Uterus (tissue), 3 donors: ENCODE measurements at regions not wholly inside any gene's neighbourhood (a gene's known extent, or its start where the extent isn't known, plus 50 kb on each side); places are given as distances from the start of the nearest gene placed in this dataset.

Experiments used
- DNase-seq, 2 donors: peaks; one replicate each; pipeline ENCODE4 v3.0.0-alpha.2; 2019 to 2020
- H3K27ac ChIP-seq, 2 donors: fragments of 200-600 bp; sonication (generic); 1 replicate in 1 of 2; 2 replicates in 1 of 2; pipeline ENCODE4 v1.5.1; 2016 to 2018
- H3K27me3 ChIP-seq, 2 donors: fragments of 200-600 bp; sonication (generic); one replicate each; pipeline ENCODE4 v1.5.1; 2018 to 2019; ENCODE audit warnings: control low read depth in 1 of 2
- H3K36me3 ChIP-seq, 2 donors: fragments of 200-600 bp; sonication (generic); one replicate each; pipeline ENCODE4 v1.5.1; 2019; ENCODE audit warnings: control low read depth in 1 of 2
- H3K4me1 ChIP-seq, 2 donors: fragments of 200-600 bp; sonication (generic); one replicate each; pipeline ENCODE4 v1.5.1; 2018 to 2019; ENCODE audit warnings: control low read depth in 1 of 2
- H3K4me3 ChIP-seq, 2 donors: fragments of 200-600 bp; sonication (generic); 1 replicate in 1 of 2; 2 replicates in 1 of 2; pipeline ENCODE4 v1.5.1; 2018 to 2019; ENCODE audit warnings: mild to moderate bottlenecking in 1 of 2
- H3K9me3 ChIP-seq, 2 donors: fragments of 200-600 bp; sonication (generic); one replicate each; pipeline ENCODE4 v1.5.1; 2019; ENCODE audit warnings: control low read depth in 1 of 2
- POLR2A ChIP-seq, 2 donors: fragments of 450-650 bp; IDR thresholded peaks; one replicate each; pipeline ENCODE4 v1.6.1; 2016; ENCODE audit warnings: antibody characterized with exemption in 2 of 2, mild to moderate bottlenecking in 1 of 2, moderate library complexity in 1 of 2
- intact Hi-C: fragments of 100-400 bp; cut with DNase I; formaldehyde crosslinking; loops from one replicate; pipeline ENCODE4 v1.15.1; 2023; ENCODE audit warnings: low total_unique reads
- TF ChIP-seq, protein P1 (sequence below), 4 experiments: fragments of 200-600 bp in 2 of 4; fragments of 450-650 bp in 2 of 4; sonication (generic) in 2 of 4; IDR thresholded peaks; one replicate each; pipeline ENCODE4 v1.5.1; 2016 to 2019; ENCODE audit warnings: antibody characterized with exemption in 4 of 4, mild to moderate bottlenecking in 2 of 4, moderate library complexity in 1 of 4
- donor health status: DM: yes; HTN: yes; CAD: no.

DNA sequence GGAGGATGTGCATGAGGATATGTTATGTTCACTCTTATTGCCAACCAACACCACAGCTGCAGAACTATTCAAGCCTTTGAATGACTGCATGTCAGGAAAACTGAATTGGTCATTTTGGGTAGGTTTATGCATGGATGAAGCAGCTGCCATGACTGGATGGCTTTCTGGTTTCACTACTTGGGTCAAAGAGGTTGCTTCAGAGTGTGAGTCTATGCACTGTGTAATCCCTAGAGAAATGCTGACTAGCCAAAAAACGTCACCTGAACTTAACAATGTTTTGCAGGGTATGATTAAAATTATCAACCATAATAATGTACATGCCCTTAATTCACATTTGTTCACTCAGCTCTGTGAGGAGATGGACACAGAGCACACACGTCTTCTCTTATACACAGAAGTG is 206.7 kb upstream of the RBBP8 start:
- no peaks in the 10 kb centered on the region for H3K9me3 ChIP-seq

GRCh38 chr18:22728016-22728415 is 205.1 kb upstream of the RBBP8 start:
- TF ChIP-seq POLR2A (IDR thresholded peaks at IDR 0.05): no peak
- TF ChIP-seq, protein P1, sequence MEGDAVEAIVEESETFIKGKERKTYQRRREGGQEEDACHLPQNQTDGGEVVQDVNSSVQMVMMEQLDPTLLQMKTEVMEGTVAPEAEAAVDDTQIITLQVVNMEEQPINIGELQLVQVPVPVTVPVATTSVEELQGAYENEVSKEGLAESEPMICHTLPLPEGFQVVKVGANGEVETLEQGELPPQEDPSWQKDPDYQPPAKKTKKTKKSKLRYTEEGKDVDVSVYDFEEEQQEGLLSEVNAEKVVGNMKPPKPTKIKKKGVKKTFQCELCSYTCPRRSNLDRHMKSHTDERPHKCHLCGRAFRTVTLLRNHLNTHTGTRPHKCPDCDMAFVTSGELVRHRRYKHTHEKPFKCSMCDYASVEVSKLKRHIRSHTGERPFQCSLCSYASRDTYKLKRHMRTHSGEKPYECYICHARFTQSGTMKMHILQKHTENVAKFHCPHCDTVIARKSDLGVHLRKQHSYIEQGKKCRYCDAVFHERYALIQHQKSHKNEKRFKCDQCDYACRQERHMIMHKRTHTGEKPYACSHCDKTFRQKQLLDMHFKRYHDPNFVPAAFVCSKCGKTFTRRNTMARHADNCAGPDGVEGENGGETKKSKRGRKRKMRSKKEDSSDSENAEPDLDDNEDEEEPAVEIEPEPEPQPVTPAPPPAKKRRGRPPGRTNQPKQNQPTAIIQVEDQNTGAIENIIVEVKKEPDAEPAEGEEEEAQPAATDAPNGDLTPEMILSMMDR (IDR thresholded peaks at IDR 0.05): no peak
- no peaks in the 10 kb centered on the region for H3K27me3 ChIP-seq
- intact Hi-C loops: no loop called here
- no peak for DNase-seq
- H3K27ac ChIP-seq: no peak overlapping the region
- no peak overlapping the region for H3K4me3 ChIP-seq
- H3K9me3 ChIP-seq: no peaks in the 10 kb centered on the region
- H3K36me3 ChIP-seq: no peaks in the 10 kb centered on the region
- H3K4me1 ChIP-seq: peaks cover 0 to 6% of the 10 kb centered on the region in 2 donors

More for the DNA sequence above, 206.7 kb upstream of the RBBP8 start:
- intact Hi-C loops: no loop called here
- H3K27ac ChIP-seq: no peak overlapping the region
- H3K4me1 ChIP-seq: peaks cover 0 to 6% of the 10 kb centered on the region in 2 donors
- H3K4me3 ChIP-seq: no peak overlapping the region
- H3K36me3 ChIP-seq: no peaks in the 10 kb centered on the region
- H3K27me3 ChIP-seq: no peaks in the 10 kb centered on the region
- DNase-seq: no peak
- TF ChIP-seq, protein P1 (IDR thresholded peaks at IDR 0.05): no peak
- TF ChIP-seq POLR2A (IDR thresholded peaks at IDR 0.05): no peak

DNA sequence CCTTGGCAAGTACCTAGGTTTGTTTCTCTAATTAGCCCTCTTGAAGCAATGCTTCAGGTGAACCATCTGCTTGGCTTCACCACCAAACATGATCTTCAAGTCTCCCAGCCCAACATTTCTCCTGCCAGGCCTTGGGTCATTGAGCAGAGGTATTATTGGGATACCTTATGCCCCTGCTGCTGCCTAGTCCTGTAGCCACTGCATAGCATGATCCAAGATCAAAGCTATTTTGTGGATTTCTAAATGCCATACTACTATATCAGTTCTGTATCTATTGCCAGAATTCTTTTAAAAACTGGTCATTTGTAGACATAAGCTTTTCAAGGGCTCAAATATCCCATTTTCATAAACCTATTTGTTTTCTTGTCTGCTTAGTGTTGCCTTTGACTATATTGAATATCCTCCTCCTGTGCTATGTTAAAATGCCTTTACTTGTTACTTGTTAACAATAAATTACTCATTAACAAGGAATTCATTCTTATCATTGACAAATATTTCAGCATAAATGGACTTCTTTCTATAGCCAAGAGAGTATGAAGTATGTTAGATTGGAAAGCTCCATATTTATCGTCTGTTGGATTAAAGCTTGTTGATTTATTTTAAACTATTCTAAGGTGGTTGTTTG is 204.5 kb upstream of the RBBP8 start:
- DNase-seq: no peak
- H3K36me3 ChIP-seq: no peaks in the 10 kb centered on the region
- no peak overlapping the region for H3K27ac ChIP-seq
- TF ChIP-seq, protein P1 (IDR thresholded peaks at IDR 0.05): no peak
- no peak for TF ChIP-seq POLR2A (IDR thresholded peaks at IDR 0.05)
- intact Hi-C loops: no loop called here
- no peaks in the 10 kb centered on the region for H3K27me3 ChIP-seq
- H3K4me1 ChIP-seq: peaks cover 0 to 6% of the 10 kb centered on the region in 2 donors
- no peaks in the 10 kb centered on the region for H3K9me3 ChIP-seq
- H3K4me3 ChIP-seq: no peak overlapping the region

GRCh38 chr18:22731398-22731797 is 201.7 kb upstream of the RBBP8 start:
- intact Hi-C loops: no loop called here
- H3K27me3 ChIP-seq: no peaks in the 10 kb centered on the region
- no peak overlapping the region for H3K4me3 ChIP-seq
- TF ChIP-seq, protein P1 (IDR thresholded peaks at IDR 0.05): no peak
- no peak for TF ChIP-seq POLR2A (IDR thresholded peaks at IDR 0.05)
- no peak overlapping the region for H3K27ac ChIP-seq
- H3K4me1 ChIP-seq: no peaks in the 10 kb centered on the region
- H3K9me3 ChIP-seq: no peaks in the 10 kb centered on the region
- no peaks in the 10 kb centered on the region for H3K36me3 ChIP-seq
- DNase-seq: no peak

GRCh38 chr18:22734105-22734661 is 198.9 kb upstream of the RBBP8 start:
- DNase-seq: no peak
- Histone ChIP-seq H3K36me3 (no peaks in the 10 kb centered on the region), H3K9me3 (no peaks in the 10 kb centered on the region), H3K27ac (no peak overlapping the region), H3K4me1 (no peaks in the 10 kb centered on the region), H3K27me3 (no peaks in the 10 kb centered on the region), H3K4me3 (no peak overlapping the region)
- no peak for TF ChIP-seq POLR2A (IDR thresholded peaks at IDR 0.05)
- TF ChIP-seq, protein P1 (IDR thresholded peaks at IDR 0.05): no peak
- intact Hi-C loops: no loop called here
